Skeletal muscle satellite cell (primary cell): ENCODE measurements at regions not wholly inside any gene's neighbourhood (a gene's known extent, or its start where the extent isn't known, plus 50 kb on each side); places are given as distances from the start of the nearest gene placed in this dataset.

Experiments used
- H3K27me3 ChIP-seq: 2 replicates; pipeline ENCODE4 v1.7.0; 2013; ENCODE audit warnings: low read length; ENCODE audit not compliant: control insufficient read depth, insufficient read depth
- H3K36me3 ChIP-seq: 2 replicates; pipeline ENCODE4 v1.7.0; 2013; ENCODE audit warnings: mild to moderate bottlenecking, control low read depth, low read length; ENCODE audit not compliant: insufficient read depth
- H3K4me1 ChIP-seq: 2 replicates; pipeline ENCODE4 v1.7.0; 2013; ENCODE audit warnings: low read length; ENCODE audit not compliant: control insufficient read depth, insufficient read depth
- H3K4me2 ChIP-seq: 2 replicates; pipeline ENCODE4 v1.7.0; 2013; ENCODE audit warnings: mild to moderate bottlenecking, low read length
- H3K4me3 ChIP-seq: 2 replicates; pipeline ENCODE4 v1.7.0; 2013; ENCODE audit warnings: low read length
- H3K9ac ChIP-seq: 2 replicates; pipeline ENCODE4 v1.7.0; 2013; ENCODE audit warnings: mild to moderate bottlenecking, low read depth, low read length, moderate library complexity
- H3K9me3 ChIP-seq: replicated peaks from 2 replicates; pipeline ENCODE4 v1.7.0; 2013; ENCODE audit warnings: mild to moderate bottlenecking, control low read depth, low read length

DNA sequence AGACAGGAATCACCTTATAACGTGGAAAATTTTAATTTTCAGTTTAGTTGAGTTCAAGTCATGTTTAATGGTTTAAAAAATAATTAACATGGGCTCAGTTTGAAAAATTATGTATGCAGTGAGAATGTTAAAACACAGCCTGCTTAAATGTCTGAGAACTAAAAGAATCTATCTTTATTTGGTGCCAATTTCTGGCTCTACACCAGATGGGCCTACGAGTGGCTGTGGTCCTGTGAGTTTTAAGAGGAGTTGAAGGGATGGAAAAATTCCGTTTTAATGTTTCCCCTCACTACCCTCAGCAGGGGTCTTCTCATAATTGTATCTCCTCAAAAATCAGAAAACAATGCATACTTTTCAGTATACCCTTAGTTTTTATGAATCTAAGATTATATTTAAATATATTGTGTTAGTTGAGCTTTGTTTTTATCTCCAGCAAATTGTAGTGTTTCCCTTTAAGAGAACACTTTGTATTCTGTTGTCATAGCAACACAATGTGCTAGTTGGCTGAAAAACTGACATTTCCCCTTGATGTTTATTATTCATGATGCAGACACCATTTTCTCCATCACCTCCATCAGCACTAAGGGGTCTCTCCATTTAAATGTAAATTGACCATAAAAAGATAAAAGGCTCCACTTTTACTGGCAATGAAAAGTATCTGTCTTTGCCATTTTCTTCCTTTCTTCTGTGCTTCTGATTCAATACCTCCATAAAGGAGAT, 393.5 kb upstream of the GRIA3 start:
- H3K4me2 ChIP-seq, result no peak overlapping the region
- no peak overlapping the region for H3K9ac ChIP-seq
- H3K4me3 ChIP-seq, result no peak overlapping the region
- H3K4me1 ChIP-seq, result no peaks in the 10 kb centered on the region
- no peaks in the 10 kb centered on the region for H3K36me3 ChIP-seq
- no peaks in the 10 kb centered on the region for H3K27me3 ChIP-seq
- H3K9me3 ChIP-seq, result no peaks in the 10 kb centered on the region

DNA sequence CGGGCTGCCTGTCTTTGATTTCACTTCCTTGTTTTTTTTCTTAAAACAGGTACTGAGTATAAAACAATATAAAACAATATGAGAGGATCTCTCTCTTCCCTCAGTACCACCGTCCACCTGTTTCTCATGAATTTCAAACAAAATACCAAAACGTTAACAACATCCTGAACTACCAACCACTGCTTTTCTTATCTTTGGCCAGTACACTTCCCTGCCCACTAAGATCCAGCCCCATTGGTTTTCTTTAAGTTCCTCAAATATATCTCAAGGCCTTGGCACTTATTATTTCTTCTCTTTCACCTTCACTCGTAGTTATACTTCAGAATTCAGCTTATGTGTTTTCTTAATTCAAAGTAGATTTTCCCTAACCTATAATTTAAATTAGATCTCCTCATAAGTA, 370.2 kb upstream of the GRIA3 start:
- Histone ChIP-seq H3K9ac (no peak overlapping the region), H3K4me3 (no peak overlapping the region), H3K4me1 (no peaks in the 10 kb centered on the region), H3K4me2 (no peak overlapping the region), H3K36me3 (no peaks in the 10 kb centered on the region), H3K27me3 (no peaks in the 10 kb centered on the region), H3K9me3 (peaks cover 4% of the 10 kb centered on the region)

DNA sequence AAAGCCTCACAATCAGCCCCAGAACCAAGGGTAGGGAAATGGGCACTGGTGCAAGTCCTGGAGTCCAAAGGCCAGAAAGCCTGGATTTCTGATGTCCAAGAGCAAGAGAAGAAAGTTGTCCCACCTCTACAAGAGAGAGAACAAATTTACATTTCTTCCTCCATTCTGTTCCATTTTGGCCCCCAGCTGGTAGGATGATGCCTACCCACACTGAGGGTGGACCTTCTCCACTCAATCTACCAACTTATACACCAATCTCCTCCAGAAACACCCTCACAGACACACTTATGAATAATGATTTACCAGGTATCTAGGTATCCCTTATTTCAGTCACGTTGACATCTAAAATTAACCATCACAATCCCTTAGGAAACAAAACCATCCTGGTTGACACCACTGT, 367.8 kb upstream of the GRIA3 start:
- Histone ChIP-seq H3K4me1 (no peaks in the 10 kb centered on the region), H3K9me3 (peaks cover 6% of the 10 kb centered on the region)

DNA sequence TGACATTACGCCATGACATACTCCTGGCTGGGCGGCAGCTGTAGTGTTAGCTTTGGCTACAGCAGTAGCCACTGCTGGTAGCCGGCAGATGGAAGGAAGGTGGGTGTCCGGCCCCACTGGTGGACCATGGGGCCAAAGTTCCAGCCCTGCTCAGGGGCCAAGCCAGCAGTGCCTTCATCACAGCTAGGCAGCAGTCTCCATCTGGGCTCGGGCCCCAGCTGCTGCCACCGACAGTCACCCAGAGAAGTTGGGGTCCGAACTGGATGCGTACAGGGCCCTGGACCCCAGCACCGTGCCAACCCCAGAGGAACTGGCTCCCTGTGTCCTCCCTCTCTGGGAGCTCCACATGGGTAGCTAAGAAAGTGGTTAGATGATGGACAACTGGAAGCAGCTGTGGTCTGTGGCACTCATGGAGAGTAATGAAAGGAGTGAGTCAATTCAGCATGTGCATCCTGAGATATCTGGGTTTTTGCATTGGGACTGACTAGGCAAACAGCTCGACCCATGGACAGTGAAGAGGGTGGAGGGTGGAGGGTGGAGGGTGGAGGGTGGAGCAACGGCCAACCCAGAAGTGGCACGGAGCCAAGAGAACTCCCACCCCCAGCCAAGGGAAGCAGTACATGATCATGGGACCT, 366.6 kb upstream of the GRIA3 start:
- Histone ChIP-seq H3K9me3 (peaks cover 6% of the 10 kb centered on the region), H3K4me3 (no peak overlapping the region), H3K36me3 (no peaks in the 10 kb centered on the region), H3K27me3 (no peaks in the 10 kb centered on the region), H3K4me2 (no peak overlapping the region), H3K4me1 (no peaks in the 10 kb centered on the region), H3K9ac (no peak overlapping the region)

More for the DNA sequence above, 367.8 kb upstream of the GRIA3 start:
- Histone ChIP-seq H3K9ac (no peak overlapping the region), H3K4me3 (no peak overlapping the region), H3K27me3 (no peaks in the 10 kb centered on the region), H3K4me2 (no peak overlapping the region), H3K36me3 (no peaks in the 10 kb centered on the region)

DNA sequence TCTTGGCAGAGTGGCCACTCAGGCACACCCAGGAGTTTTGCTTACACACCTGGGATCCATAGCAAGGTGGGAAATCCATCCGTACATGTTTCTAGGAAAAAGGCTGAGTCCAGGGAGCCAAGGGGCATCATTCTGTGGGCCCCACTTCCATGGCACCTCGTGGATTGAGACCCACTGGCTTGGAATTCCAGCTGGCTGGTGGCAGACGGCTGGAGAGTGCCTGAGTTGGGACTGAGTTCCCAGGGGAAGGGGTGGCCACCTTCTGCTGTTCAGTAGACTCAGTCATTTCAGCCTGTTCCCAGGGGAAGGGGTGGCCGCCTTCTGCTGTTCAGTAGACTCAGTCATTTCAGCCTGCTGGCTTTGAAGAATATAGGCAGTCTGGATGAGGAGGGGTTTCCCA, 366.0 kb upstream of the GRIA3 start:
- Histone ChIP-seq H3K4me1 (no peaks in the 10 kb centered on the region), H3K4me2 (no peak overlapping the region), H3K36me3 (no peaks in the 10 kb centered on the region)

DNA sequence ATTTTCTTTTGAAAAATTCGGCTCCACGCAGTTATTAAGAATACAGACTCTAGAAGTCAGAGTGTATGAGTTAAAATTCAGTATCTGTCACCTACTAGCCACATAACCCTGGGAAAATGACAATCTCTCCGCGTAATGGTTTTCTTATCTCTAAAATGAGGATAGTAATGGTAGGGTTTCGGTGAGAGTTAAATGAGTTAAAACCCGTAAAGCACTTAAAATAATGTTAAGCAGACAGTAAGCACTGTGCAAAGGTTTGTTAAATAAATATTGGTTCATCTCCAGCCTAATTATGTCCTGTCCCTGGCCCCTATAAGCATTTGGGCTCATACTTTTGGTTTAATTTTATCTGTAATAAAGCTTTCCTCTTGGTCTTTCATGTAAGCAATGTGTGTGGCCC, 350.8 kb upstream of the GRIA3 start:
- H3K9me3 ChIP-seq, result no peaks in the 10 kb centered on the region
- no peaks in the 10 kb centered on the region for H3K36me3 ChIP-seq
- no peak overlapping the region for H3K4me2 ChIP-seq
- H3K9ac ChIP-seq, result no peak overlapping the region
- no peaks in the 10 kb centered on the region for H3K27me3 ChIP-seq
- H3K4me1 ChIP-seq, result no peaks in the 10 kb centered on the region
- H3K4me3 ChIP-seq, result no peak overlapping the region

More for the DNA sequence above, 366.0 kb upstream of the GRIA3 start:
- Histone ChIP-seq H3K9me3 (peaks cover 6% of the 10 kb centered on the region), H3K27me3 (no peaks in the 10 kb centered on the region), H3K4me3 (no peak overlapping the region), H3K9ac (no peak overlapping the region)

DNA sequence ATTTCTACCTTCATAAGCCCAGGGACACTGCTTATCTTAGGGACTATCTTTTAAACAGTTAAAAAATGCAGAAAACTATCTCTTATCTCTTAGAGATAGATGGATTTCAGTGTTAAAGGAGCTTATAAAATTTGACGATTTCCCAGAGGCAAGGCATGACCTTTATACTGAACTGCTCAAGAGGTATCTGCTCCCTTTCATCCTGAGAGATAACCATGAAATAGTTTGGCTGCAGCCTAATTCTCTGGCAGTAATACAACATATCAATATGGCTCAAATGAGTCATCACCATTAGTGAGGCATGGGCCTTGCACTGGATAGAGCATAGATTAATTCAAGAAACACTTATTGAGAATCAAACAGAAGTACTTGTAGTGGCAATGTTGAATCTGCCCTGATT, 348.2 kb upstream of the GRIA3 start:
- Histone ChIP-seq H3K9ac (no peak overlapping the region), H3K4me2 (no peak overlapping the region), H3K27me3 (no peaks in the 10 kb centered on the region), H3K4me3 (no peak overlapping the region), H3K36me3 (no peaks in the 10 kb centered on the region), H3K4me1 (no peaks in the 10 kb centered on the region), H3K9me3 (no peaks in the 10 kb centered on the region)

DNA sequence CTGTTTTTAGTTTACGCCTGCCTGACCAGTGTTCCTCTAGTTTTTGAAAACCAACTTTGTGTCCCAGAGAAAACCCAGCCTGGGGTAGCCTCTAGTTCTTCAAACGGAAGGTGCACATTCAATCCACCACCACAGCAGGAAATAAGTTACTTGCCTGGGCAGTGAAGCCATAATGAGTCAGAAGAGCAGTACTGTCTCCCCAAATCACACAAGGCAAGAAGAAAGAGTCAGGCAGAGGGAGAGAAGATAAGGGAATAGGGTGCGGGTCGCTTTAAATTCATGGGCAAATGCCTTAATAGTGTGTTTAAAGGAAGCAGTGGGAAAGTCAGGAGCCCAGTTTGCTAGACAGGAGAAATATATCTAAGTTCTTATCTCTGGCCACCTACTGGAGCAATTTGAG, 333.8 kb upstream of the GRIA3 start:
- no peaks in the 10 kb centered on the region for H3K36me3 ChIP-seq
- H3K9me3 ChIP-seq, result peaks cover 2% of the 10 kb centered on the region
- H3K9ac ChIP-seq, result no peak overlapping the region
- H3K4me2 ChIP-seq, result no peak overlapping the region
- H3K4me1 ChIP-seq, result no peaks in the 10 kb centered on the region
- H3K4me3 ChIP-seq, result no peak overlapping the region
- no peaks in the 10 kb centered on the region for H3K27me3 ChIP-seq

DNA sequence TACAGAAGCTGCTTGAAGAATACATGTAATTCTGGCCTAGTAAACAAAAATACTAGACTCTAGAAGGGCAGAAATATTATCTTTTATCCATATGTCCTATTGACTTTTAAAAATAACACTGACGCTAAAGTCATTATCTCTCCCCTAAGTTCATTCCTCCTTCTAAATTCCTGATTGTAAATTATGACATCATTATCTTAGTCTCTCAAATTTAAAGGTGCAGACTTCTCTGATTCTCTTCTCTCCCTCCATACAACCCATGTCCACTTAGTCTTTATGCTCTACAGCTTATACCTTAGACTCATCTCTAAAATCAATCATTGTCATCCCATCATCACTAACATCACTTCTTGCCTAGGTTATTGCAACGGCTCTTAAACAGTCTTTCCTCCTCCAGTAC, 327.9 kb upstream of the GRIA3 start:
- H3K4me3 ChIP-seq, result no peak overlapping the region
- H3K4me1 ChIP-seq, result no peaks in the 10 kb centered on the region
- no peaks in the 10 kb centered on the region for H3K36me3 ChIP-seq
- peaks cover under 1% of the 10 kb centered on the region for H3K9me3 ChIP-seq
- no peaks in the 10 kb centered on the region for H3K27me3 ChIP-seq
- no peak overlapping the region for H3K4me2 ChIP-seq
- no peak overlapping the region for H3K9ac ChIP-seq

DNA sequence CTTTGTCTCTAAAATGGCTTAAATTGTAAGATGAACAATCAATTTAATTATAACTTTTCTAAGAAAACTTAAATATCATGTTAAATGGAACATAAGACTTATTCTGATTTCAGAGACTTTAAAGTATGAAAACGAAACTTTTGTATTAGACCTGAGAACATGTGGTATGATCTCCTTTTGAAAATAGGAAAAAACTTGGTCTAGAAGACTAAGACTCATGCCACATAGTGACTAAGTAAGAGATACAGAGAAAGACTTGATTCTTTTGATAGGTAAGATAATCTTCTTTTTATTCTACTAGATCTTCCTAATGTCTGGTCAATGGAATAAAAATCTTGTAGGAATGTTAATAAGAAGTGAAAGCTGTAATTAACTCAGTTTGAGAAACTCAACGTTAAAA, 326.3 kb upstream of the GRIA3 start:
- Histone ChIP-seq H3K27me3 (no peaks in the 10 kb centered on the region), H3K4me3 (no peak overlapping the region), H3K9ac (no peak overlapping the region)

DNA sequence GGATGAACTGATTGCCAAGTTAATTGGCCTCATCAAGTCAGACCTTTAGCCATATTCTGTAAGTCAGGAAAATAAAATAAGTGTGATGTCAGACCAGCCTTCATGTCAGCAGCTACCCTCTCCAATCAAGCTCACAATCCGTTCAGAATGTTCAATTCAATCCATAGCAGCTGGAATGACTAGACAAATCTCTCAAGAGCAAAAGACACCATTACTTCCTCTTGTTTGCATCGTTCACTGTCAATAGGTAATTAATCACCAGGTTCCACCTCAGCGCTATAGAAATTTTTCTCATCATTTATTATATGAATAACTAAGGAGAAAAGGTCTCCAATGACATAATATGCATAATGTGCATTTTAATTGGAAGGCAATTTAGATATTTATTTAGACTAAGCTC, 321.0 kb upstream of the GRIA3 start:
- no peaks in the 10 kb centered on the region for H3K9me3 ChIP-seq
- peaks cover 6% of the 10 kb centered on the region for H3K4me1 ChIP-seq
- H3K4me3 ChIP-seq, result no peak overlapping the region
- H3K27me3 ChIP-seq, result no peaks in the 10 kb centered on the region
- H3K36me3 ChIP-seq, result no peaks in the 10 kb centered on the region
- H3K9ac ChIP-seq, result no peak overlapping the region
- no peak overlapping the region for H3K4me2 ChIP-seq

More for the DNA sequence above, 326.3 kb upstream of the GRIA3 start:
- H3K4me2 ChIP-seq, result no peak overlapping the region
- no peaks in the 10 kb centered on the region for H3K9me3 ChIP-seq
- H3K36me3 ChIP-seq, result no peaks in the 10 kb centered on the region
- no peaks in the 10 kb centered on the region for H3K4me1 ChIP-seq

DNA sequence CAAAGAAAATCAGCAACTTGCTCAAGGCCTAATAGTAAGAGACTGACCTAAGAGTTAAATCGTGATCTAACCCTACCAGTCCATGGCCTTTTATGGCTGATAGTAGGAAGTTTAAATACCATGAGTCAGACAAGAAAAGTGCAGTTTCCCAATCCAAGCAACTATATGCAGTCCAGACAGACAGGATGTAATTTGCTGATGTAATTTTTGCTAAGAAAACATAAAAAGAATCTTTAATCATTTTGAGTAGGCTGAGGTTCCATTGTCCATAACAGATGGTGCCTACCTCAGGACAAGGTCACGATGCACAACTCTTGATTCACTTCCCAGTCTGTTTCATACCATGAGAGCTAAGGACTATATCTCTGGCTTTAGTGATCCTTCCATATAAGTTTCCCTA, 317.5 kb upstream of the GRIA3 start:
- H3K4me3 ChIP-seq, result no peak overlapping the region

More for the DNA sequence above, 317.5 kb upstream of the GRIA3 start:
- Histone ChIP-seq H3K4me1 (peaks cover 11% of the 10 kb centered on the region), H3K9me3 (no peaks in the 10 kb centered on the region), H3K9ac (no peak overlapping the region), H3K4me2 (no peak overlapping the region), H3K36me3 (no peaks in the 10 kb centered on the region), H3K27me3 (no peaks in the 10 kb centered on the region)
